ENCODE measurements at regions not wholly inside any gene's neighbourhood (a gene's known extent, or its start where the extent isn't known, plus 50 kb on each side); places are given as distances from the start of the nearest gene placed in this dataset.

DNA sequence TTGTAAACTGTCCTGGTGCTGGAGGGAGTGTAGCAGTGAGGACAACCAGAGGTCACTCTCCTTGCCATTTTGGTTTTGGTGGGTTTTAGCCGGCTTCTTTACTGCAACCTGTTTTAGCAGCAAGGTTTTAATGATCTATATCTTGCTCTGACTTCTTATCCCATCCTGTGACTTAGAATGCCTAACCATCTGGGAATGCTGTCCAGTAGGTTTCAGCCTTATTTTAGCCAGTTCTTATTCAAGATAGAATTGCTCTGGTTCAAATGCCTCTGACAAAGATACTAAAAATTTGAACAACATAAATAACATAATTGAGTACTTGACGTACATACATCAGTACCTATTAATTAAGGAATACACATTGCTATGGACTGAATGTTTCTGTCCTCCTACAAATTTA, 93.3 kb upstream of the TOM1L1 start:
- TF ChIP-seq POLR2A (IDR thresholded peaks at IDR 0.05) (no peak), EP300 (IDR thresholded peaks at IDR 0.05) (no peak)
- TF ChIP-seq, protein P1, sequence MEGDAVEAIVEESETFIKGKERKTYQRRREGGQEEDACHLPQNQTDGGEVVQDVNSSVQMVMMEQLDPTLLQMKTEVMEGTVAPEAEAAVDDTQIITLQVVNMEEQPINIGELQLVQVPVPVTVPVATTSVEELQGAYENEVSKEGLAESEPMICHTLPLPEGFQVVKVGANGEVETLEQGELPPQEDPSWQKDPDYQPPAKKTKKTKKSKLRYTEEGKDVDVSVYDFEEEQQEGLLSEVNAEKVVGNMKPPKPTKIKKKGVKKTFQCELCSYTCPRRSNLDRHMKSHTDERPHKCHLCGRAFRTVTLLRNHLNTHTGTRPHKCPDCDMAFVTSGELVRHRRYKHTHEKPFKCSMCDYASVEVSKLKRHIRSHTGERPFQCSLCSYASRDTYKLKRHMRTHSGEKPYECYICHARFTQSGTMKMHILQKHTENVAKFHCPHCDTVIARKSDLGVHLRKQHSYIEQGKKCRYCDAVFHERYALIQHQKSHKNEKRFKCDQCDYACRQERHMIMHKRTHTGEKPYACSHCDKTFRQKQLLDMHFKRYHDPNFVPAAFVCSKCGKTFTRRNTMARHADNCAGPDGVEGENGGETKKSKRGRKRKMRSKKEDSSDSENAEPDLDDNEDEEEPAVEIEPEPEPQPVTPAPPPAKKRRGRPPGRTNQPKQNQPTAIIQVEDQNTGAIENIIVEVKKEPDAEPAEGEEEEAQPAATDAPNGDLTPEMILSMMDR (IDR thresholded peaks at IDR 0.05) = no peak
